HEK293 (cell line): ENCODE measurements at regions not wholly inside any gene's neighbourhood (a gene's known extent, or its start where the extent isn't known, plus 50 kb on each side); places are given as distances from the start of the nearest gene placed in this dataset.

Experiments used
- CTCF ChIA-PET: fragments of 350-600 bp; formaldehyde crosslinking; extraction: SDS; loops from one replicate; lab custom pipeline; 2021; ENCODE audit warnings: antibody characterized with exemption; lab: Yijun Ruan, JAX
- POLR2A ChIA-PET: fragments of 300-600 bp; formaldehyde crosslinking; extraction: SDS; loops from one replicate; lab custom pipeline; 2020; ENCODE audit warnings: antibody characterized with exemption, inconsistent platforms; lab: Yijun Ruan, JAX
- H3K27ac ChIP-seq: fragments of 200-500 bp; sonication (Bioruptor generic); 2 replicates; pipeline ENCODE4 v1.5.1; 2014; ENCODE audit warnings: low read depth, low read length, control low read depth, inconsistent platforms; ENCODE audit errors: extremely low read depth
- H3K36me3 ChIP-seq, 2 experiments: fragments of 200-500 bp in 1 of 2; sonication (Bioruptor generic) in 1 of 2; 1 replicate in 1 of 2; 2 replicates in 1 of 2; pipeline ENCODE4 v1.5.1; 2014 to 2017; ENCODE audit warnings: inconsistent platforms in 2 of 2, low read length in 2 of 2; ENCODE audit not compliant: control insufficient read depth in 2 of 2, insufficient read depth in 1 of 2
- H3K4me1 ChIP-seq: fragments of 200-500 bp; sonication (Bioruptor generic); 2 replicates; pipeline ENCODE4 v1.5.1; 2014; ENCODE audit warnings: mild to moderate bottlenecking, low read length, inconsistent platforms; ENCODE audit not compliant: control insufficient read depth, insufficient read depth
- H3K4me3 ChIP-seq: 2 replicates; pipeline ENCODE4 v1.5.1; 2011; ENCODE audit warnings: low read depth, mild to moderate bottlenecking, control low read depth, low read length, moderate library complexity
- H3K9me3 ChIP-seq: fragments of 200-500 bp; sonication (Bioruptor generic); 2 replicates; pipeline ENCODE4 v1.5.1; 2014; ENCODE audit warnings: low read depth, low read length, inconsistent platforms; ENCODE audit not compliant: control insufficient read depth, insufficient read depth
- RBAK ChIP-seq: fragments of 450-650 bp; formaldehyde crosslinking; IDR thresholded peaks from 2 replicates; pipeline ENCODE4 v1.5.1; 2016; ENCODE audit warnings: missing biosample characterization, missing genetic modification characterization
- SCRT2 ChIP-seq: fragments of 450-650 bp; formaldehyde crosslinking; IDR thresholded peaks from 2 replicates; pipeline ENCODE4 v1.5.1; 2016; ENCODE audit warnings: missing biosample characterization, missing genetic modification characterization
- YY1 ChIP-seq: fragments of 450-650 bp; formaldehyde crosslinking; IDR thresholded peaks from 2 replicates; pipeline ENCODE4 v1.5.1; 2018; ENCODE audit warnings: missing biosample characterization, missing genetic modification characterization
- YY2 ChIP-seq: fragments of 450-650 bp; formaldehyde crosslinking; IDR thresholded peaks from 2 replicates; pipeline ENCODE4 v1.5.1; 2016; ENCODE audit warnings: missing biosample characterization, missing genetic modification characterization
- ZNF132 ChIP-seq: fragments of 450-650 bp; formaldehyde crosslinking; IDR thresholded peaks from 2 replicates; pipeline ENCODE4 v1.5.1; 2017; ENCODE audit warnings: missing biosample characterization, missing genetic modification characterization, borderline replicate concordance
- ZNF157 ChIP-seq: fragments of 450-650 bp; formaldehyde crosslinking; IDR thresholded peaks from 2 replicates; pipeline ENCODE4 v1.5.1; 2016; ENCODE audit warnings: missing biosample characterization, missing genetic modification characterization
- ZNF202 ChIP-seq: fragments of 450-650 bp; formaldehyde crosslinking; IDR thresholded peaks from 2 replicates; pipeline ENCODE4 v1.5.1; 2016; ENCODE audit warnings: missing biosample characterization, missing genetic modification characterization, borderline replicate concordance
- ZNF514 ChIP-seq: fragments of 450-650 bp; formaldehyde crosslinking; IDR thresholded peaks from 2 replicates; pipeline ENCODE4 v1.5.1; 2016; ENCODE audit warnings: missing biosample characterization, missing genetic modification characterization
- ZNF555 ChIP-seq: fragments of 450-650 bp; formaldehyde crosslinking; conservative IDR thresholded peaks from 2 replicates; pipeline ENCODE4 v1.5.1; 2017; ENCODE audit warnings: missing biosample characterization, mild to moderate bottlenecking, missing genetic modification characterization, inconsistent platforms
- ZNF561 ChIP-seq: fragments of 450-650 bp; IDR thresholded peaks from 2 replicates; pipeline ENCODE4 v1.5.1; 2018; ENCODE audit warnings: missing biosample characterization, missing genetic modification characterization, borderline replicate concordance
- ZNF571 ChIP-seq: fragments of 450-650 bp; formaldehyde crosslinking; IDR thresholded peaks from 2 replicates; pipeline ENCODE4 v1.5.0; 2017; ENCODE audit warnings: missing biosample characterization, missing genetic modification characterization
- ZNF654 ChIP-seq: fragments of 450-650 bp; formaldehyde crosslinking; IDR thresholded peaks from 2 replicates; pipeline ENCODE4 v1.5.1; 2016; ENCODE audit warnings: low read depth, missing biosample characterization, missing genetic modification characterization
- ZSCAN30 ChIP-seq: fragments of 450-650 bp; IDR thresholded peaks from 2 replicates; pipeline ENCODE4 v1.5.1; 2018; ENCODE audit warnings: missing biosample characterization, mild to moderate bottlenecking, missing genetic modification characterization, moderate library complexity
- TF ChIP-seq, protein P1 (sequence below): fragments of 450-650 bp; formaldehyde crosslinking; IDR thresholded peaks from 2 replicates; pipeline ENCODE4 v1.5.1; 2017; ENCODE audit warnings: missing biosample characterization, missing genetic modification characterization
- TF ChIP-seq, protein P2 (sequence below): fragments of 450-650 bp; formaldehyde crosslinking; optimal IDR thresholded peaks from 2 replicates; pipeline ENCODE3; 2016; ENCODE audit warnings: missing biosample characterization, mild to moderate bottlenecking, missing genetic modification characterization
- TF ChIP-seq, protein P3 (sequence below): fragments of 450-650 bp; formaldehyde crosslinking; IDR thresholded peaks from 2 replicates; pipeline ENCODE4 v1.5.1; 2016; ENCODE audit warnings: missing biosample characterization, missing genetic modification characterization
- TF ChIP-seq, protein P4 (sequence below): fragments of 450-650 bp; formaldehyde crosslinking; IDR thresholded peaks from 2 replicates; pipeline ENCODE4 v1.5.1; 2016; ENCODE audit warnings: missing biosample characterization, missing genetic modification characterization, low read depth
- TF ChIP-seq, protein P5 (sequence below): fragments of 450-650 bp; formaldehyde crosslinking; IDR thresholded peaks from 2 replicates; pipeline ENCODE4 v1.5.1; 2016; ENCODE audit warnings: missing biosample characterization, missing genetic modification characterization
- TF ChIP-seq, protein P6 (sequence below): sonication (generic); formaldehyde crosslinking; IDR thresholded peaks from 2 replicates; pipeline ENCODE4 v1.8.1; 2022; ENCODE audit warnings: mild to moderate bottlenecking, moderate library complexity, missing genetic modification reagents

DNA sequence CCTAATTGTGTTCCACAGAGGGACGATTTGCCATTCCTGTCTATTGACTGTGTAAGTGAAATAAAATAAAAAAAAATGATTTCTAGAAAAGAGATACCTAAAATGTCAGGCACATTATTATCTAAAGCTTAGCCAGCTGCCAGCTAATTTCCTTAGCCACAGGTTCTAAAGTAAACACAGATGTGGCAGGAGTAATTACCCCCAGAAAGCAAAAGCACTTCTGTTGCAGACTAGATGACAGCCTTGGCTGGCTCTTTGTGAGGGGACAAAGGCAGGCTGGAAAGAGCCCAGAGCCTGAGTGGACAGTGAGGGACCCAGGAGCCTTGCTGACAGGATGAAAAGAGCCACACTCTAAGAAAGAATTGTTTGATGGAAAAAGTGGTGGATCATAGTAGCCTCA lies 418.1 kb downstream of the LRIG3 start:
- peaks cover 5% of the 10 kb centered on the region; the same call in 1 of the 2 replicates for H3K4me1 ChIP-seq
- H3K27ac ChIP-seq = no peak overlapping the region
- H3K9me3 ChIP-seq = no peaks in the 10 kb centered on the region
- POLR2A ChIA-PET = no interaction called here
- no peak overlapping the region for H3K4me3 ChIP-seq
- H3K36me3 ChIP-seq = no peaks in the 10 kb centered on the region
- CTCF ChIA-PET = no interaction called here
- TF ChIP-seq SCRT2 (tag by site-specific recombination) (no peak), ZNF514 (tag by site-specific recombination) (no peak), RBAK (tag by site-specific recombination) (no peak), ZNF157 (tag by site-specific recombination) (no peak), ZNF555 (no peak), ZNF561 (tag by site-specific recombination) (no peak), ZNF654 (tag by site-specific recombination) (no peak), ZNF571 (tag by site-specific recombination) (no peak), YY2 (no peak), YY1 (tag by site-specific recombination) (no peak), ZSCAN30 (tag by site-specific recombination) (no peak), ZNF202 (tag by site-specific recombination) (no peak), ZNF132 (tag by site-specific recombination) (no peak)
- TF ChIP-seq, protein P1, sequence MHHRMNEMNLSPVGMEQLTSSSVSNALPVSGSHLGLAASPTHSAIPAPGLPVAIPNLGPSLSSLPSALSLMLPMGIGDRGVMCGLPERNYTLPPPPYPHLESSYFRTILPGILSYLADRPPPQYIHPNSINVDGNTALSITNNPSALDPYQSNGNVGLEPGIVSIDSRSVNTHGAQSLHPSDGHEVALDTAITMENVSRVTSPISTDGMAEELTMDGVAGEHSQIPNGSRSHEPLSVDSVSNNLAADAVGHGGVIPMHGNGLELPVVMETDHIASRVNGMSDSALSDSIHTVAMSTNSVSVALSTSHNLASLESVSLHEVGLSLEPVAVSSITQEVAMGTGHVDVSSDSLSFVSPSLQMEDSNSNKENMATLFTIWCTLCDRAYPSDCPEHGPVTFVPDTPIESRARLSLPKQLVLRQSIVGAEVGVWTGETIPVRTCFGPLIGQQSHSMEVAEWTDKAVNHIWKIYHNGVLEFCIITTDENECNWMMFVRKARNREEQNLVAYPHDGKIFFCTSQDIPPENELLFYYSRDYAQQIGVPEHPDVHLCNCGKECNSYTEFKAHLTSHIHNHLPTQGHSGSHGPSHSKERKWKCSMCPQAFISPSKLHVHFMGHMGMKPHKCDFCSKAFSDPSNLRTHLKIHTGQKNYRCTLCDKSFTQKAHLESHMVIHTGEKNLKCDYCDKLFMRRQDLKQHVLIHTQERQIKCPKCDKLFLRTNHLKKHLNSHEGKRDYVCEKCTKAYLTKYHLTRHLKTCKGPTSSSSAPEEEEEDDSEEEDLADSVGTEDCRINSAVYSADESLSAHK (tag by site-specific recombination) = no peak
- TF ChIP-seq, protein P2, sequence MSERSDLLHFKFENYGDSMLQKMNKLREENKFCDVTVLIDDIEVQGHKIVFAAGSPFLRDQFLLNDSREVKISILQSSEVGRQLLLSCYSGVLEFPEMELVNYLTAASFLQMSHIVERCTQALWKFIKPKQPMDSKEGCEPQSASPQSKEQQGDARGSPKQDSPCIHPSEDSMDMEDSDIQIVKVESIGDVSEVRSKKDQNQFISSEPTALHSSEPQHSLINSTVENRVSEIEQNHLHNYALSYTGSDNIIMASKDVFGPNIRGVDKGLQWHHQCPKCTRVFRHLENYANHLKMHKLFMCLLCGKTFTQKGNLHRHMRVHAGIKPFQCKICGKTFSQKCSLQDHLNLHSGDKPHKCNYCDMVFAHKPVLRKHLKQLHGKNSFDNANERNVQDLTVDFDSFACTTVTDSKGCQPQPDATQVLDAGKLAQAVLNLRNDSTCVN (tag by site-specific recombination) = no peak
- TF ChIP-seq, protein P3, sequence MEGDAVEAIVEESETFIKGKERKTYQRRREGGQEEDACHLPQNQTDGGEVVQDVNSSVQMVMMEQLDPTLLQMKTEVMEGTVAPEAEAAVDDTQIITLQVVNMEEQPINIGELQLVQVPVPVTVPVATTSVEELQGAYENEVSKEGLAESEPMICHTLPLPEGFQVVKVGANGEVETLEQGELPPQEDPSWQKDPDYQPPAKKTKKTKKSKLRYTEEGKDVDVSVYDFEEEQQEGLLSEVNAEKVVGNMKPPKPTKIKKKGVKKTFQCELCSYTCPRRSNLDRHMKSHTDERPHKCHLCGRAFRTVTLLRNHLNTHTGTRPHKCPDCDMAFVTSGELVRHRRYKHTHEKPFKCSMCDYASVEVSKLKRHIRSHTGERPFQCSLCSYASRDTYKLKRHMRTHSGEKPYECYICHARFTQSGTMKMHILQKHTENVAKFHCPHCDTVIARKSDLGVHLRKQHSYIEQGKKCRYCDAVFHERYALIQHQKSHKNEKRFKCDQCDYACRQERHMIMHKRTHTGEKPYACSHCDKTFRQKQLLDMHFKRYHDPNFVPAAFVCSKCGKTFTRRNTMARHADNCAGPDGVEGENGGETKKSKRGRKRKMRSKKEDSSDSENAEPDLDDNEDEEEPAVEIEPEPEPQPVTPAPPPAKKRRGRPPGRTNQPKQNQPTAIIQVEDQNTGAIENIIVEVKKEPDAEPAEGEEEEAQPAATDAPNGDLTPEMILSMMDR (tag by site-specific recombination) = no peak
- TF ChIP-seq, protein P4, sequence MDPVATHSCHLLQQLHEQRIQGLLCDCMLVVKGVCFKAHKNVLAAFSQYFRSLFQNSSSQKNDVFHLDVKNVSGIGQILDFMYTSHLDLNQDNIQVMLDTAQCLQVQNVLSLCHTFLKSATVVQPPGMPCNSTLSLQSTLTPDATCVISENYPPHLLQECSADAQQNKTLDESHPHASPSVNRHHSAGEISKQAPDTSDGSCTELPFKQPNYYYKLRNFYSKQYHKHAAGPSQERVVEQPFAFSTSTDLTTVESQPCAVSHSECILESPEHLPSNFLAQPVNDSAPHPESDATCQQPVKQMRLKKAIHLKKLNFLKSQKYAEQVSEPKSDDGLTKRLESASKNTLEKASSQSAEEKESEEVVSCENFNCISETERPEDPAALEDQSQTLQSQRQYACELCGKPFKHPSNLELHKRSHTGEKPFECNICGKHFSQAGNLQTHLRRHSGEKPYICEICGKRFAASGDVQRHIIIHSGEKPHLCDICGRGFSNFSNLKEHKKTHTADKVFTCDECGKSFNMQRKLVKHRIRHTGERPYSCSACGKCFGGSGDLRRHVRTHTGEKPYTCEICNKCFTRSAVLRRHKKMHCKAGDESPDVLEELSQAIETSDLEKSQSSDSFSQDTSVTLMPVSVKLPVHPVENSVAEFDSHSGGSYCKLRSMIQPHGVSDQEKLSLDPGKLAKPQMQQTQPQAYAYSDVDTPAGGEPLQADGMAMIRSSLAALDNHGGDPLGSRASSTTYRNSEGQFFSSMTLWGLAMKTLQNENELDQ (tag by site-specific recombination) = no peak
- TF ChIP-seq, protein P5, sequence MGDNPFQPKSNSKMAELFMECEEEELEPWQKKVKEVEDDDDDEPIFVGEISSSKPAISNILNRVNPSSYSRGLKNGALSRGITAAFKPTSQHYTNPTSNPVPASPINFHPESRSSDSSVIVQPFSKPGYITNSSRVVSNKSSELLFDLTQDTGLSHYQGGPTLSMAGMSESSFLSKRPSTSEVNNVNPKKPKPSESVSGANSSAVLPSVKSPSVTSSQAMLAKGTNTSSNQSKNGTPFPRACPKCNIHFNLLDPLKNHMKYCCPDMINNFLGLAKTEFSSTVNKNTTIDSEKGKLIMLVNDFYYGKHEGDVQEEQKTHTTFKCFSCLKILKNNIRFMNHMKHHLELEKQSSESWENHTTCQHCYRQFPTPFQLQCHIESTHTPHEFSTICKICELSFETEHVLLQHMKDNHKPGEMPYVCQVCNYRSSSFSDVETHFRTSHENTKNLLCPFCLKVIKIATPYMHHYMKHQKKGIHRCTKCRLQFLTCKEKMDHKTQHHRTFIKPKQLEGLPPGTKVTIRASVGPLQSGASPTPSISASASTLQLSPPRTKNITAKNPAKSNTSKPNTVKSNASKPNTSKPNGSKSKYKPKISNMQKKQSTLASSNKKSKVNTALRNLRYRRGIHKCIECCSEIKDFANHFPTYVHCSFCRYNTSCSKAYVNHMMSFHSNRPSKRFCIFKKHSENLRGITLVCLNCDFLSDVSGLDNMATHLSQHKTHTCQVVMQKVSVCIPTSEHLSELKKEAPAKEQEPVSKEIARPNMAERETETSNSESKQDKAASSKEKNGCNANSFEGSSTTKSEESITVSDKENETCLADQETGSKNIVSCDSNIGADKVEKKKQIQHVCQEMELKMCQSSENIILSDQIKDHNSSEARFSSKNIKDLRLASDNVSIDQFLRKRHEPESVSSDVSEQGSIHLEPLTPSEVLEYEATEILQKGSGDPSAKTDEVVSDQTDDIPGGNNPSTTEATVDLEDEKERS (tag by site-specific recombination) = no peak
- TF ChIP-seq, protein P6, sequence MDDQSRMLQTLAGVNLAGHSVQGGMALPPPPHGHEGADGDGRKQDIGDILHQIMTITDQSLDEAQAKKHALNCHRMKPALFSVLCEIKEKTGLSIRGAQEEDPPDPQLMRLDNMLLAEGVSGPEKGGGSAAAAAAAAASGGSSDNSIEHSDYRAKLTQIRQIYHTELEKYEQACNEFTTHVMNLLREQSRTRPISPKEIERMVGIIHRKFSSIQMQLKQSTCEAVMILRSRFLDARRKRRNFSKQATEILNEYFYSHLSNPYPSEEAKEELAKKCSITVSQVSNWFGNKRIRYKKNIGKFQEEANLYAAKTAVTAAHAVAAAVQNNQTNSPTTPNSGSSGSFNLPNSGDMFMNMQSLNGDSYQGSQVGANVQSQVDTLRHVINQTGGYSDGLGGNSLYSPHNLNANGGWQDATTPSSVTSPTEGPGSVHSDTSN (CRISPR knock-in tag) = no peak
